IPS-18a (cell line): ENCODE measurements at regions not wholly inside any gene's neighbourhood (a gene's known extent, or its start where the extent isn't known, plus 50 kb on each side); places are given as distances from the start of the nearest gene placed in this dataset.

Experiments used
- H3K27ac ChIP-seq: one replicate; pipeline ENCODE4 v1.5.1; 2013; ENCODE audit warnings: low read length
- H3K27me3 ChIP-seq: one replicate; pipeline ENCODE4 v1.6.1; 2013; ENCODE audit warnings: mild to moderate bottlenecking, low read length; ENCODE audit not compliant: control insufficient read depth, insufficient read depth
- H3K36me3 ChIP-seq: one replicate; pipeline ENCODE4 v1.6.1; 2013; ENCODE audit warnings: low read depth, low read length; ENCODE audit not compliant: control insufficient read depth
- H3K4me1 ChIP-seq: one replicate; pipeline ENCODE4 v1.6.1; 2013; ENCODE audit warnings: low read depth, low read length; ENCODE audit not compliant: control insufficient read depth
- H3K4me3 ChIP-seq: one replicate; pipeline ENCODE4 v1.5.1; 2013; ENCODE audit warnings: low read length
- H3K9ac ChIP-seq: one replicate; pipeline ENCODE4 v1.6.1; 2013; ENCODE audit warnings: mild to moderate bottlenecking, low read length, moderate library complexity
- H3K9me3 ChIP-seq: one replicate; pipeline ENCODE4 v1.6.1; 2013; ENCODE audit warnings: low read depth, low read length; ENCODE audit not compliant: control insufficient read depth

DNA sequence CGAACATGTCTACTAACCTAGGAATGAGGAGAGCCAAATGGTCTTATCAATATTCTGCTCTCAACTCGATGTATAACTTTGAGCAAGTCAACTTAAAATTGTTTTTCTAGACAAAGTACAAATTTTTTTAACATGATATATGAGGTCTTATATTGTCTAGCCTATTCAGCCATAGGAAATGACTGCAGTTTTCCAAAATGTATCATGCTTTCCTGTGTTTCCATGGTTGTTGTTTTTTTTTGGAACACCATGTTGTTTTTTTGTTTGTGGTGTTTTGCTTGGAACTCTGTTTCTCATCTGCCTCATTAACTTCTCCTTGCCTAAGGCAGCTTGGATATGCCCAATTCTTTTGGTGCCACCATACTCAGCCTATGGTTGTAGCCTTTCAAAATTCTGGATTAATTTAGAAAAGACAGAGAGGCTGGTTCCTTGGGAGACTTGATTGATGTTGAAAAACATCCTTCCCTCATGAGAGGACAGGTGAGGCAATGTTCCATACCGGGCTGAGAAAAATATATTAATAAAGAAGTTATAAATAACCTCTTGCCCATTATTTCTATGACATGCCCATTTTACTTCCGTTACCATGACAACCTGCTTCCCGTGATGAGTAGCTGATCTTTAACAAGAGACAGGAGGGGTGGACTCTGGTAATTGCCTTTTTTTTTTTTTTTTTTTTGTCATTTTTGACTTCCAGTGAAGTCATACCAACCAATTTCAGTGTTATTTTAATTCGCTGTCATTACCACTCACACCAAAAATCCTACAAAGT lies 687.9 kb upstream of the GRM7 start:
- no peaks in the 10 kb centered on the region for H3K27me3 ChIP-seq
- no peaks in the 10 kb centered on the region for H3K4me1 ChIP-seq
- H3K9me3 ChIP-seq: no peaks in the 10 kb centered on the region
- no peak overlapping the region for H3K4me3 ChIP-seq
- H3K27ac ChIP-seq: no peak overlapping the region
- H3K9ac ChIP-seq: no peak overlapping the region
- H3K36me3 ChIP-seq: no peaks in the 10 kb centered on the region

DNA sequence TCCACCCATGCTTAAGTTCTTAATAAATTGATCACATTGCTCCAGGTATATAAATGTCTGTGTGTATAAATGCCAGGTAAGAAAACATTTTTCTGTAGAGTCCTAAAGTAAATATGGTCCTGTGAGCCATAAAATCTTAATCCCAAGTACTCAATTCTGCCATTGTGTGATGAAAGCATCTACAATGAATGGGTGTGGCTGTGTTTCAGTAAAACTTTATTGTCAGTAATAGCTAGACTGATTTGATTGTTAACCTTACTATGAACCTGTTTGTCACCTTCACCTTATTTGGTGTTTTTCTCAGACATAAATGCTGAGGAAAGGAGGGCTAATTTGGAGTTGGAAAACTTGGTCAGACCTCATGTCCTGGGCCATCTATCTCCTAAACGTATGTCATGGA lies 683.5 kb upstream of the GRM7 start:
- no peak overlapping the region for H3K4me3 ChIP-seq

DNA sequence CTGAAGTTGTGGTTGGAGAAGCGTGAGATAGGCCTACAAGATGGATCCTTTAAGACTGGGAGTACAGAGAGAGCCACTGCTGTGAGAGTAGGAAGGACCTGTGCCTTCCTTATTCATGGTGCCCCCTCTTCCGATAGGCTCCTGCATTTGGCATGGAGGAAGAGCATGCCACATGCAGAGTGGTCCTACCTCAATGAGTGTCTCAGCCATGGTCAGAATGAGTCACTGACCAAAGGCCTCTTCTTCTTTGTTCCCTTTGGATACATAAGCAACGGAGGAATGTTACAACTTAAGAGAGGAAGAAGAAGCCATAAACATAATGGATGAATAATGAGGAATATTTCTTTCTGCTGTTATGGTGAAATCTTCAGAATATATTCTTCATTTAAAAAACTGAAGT lies 681.2 kb upstream of the GRM7 start:
- no peaks in the 10 kb centered on the region for H3K36me3 ChIP-seq
- H3K4me3 ChIP-seq: no peak overlapping the region
- H3K4me1 ChIP-seq: peaks cover 10% of the 10 kb centered on the region
- no peaks in the 10 kb centered on the region for H3K27me3 ChIP-seq
- no peak overlapping the region for H3K27ac ChIP-seq
- H3K9ac ChIP-seq: no peak overlapping the region
- no peaks in the 10 kb centered on the region for H3K9me3 ChIP-seq

More for the DNA sequence above, 683.5 kb upstream of the GRM7 start:
- peaks cover 8% of the 10 kb centered on the region for H3K4me1 ChIP-seq
- H3K27me3 ChIP-seq: no peaks in the 10 kb centered on the region
- no peaks in the 10 kb centered on the region for H3K9me3 ChIP-seq
- no peaks in the 10 kb centered on the region for H3K36me3 ChIP-seq
- H3K27ac ChIP-seq: no peak overlapping the region
- no peak overlapping the region for H3K9ac ChIP-seq

DNA sequence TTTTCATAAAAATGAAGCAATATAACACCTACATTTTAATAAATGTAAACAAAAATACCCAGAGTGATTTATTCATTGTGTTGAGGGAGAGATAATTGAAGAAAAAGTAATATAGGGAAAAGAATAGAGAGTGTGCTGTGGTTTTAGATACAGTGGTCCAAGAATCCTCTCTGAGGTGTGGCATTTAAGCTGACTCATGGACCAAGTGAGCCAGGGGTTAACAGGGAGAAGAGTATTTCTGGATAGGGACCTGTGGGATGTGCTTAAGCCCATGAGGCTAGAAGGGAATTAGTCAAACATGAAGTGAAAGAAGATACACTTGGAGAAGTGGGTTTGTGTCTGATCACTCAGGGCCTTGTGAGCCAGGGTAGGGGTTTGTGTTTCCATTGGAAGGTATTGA lies 680.7 kb upstream of the GRM7 start:
- Histone ChIP-seq H3K36me3 (no peaks in the 10 kb centered on the region), H3K27ac (no peak overlapping the region), H3K27me3 (no peaks in the 10 kb centered on the region), H3K4me1 (peaks cover 10% of the 10 kb centered on the region), H3K4me3 (no peak overlapping the region), H3K9me3 (no peaks in the 10 kb centered on the region), H3K9ac (no peak overlapping the region)

DNA sequence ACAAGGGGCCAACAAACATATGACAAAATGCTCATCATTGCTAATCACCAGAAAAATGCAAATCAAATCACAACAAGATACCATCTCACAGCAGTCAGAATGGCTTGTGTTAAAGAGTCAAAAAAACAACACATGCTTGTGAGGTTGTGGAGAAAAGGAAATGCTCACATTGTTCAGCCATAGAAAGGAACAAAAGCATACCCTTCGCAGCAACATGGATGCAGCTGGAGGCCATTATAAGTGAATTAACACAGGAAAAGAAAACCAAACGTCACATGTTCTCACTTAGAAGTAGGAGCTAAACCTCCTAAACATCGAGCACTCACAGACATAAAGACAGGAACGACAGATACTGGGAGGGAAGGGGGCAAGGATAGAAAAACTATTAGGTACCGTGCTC lies 678.4 kb upstream of the GRM7 start:
- Histone ChIP-seq H3K27ac (no peak overlapping the region), H3K4me3 (no peak overlapping the region), H3K9ac (no peak overlapping the region), H3K4me1 (peaks cover 10% of the 10 kb centered on the region), H3K36me3 (no peaks in the 10 kb centered on the region), H3K27me3 (no peaks in the 10 kb centered on the region), H3K9me3 (no peaks in the 10 kb centered on the region)

DNA sequence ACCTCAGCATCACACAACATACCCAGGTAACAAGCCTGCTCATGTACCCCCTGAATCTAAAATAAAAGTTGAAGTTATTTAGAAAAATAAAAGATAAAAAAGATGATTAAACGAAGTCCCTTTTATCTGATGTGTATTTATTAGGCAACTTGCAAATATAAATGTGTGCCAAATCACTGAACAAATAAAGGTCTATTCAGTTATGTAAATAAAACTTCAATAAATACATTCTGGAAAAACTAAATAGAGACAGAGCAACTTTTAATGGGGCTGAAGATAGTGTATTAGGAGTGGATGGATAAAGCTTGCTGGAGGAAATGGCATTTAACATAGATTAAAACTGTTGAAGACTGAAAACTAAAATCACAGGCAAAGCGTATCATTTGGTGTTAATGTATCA lies 678.0 kb upstream of the GRM7 start:
- Histone ChIP-seq H3K9me3 (no peaks in the 10 kb centered on the region), H3K27ac (no peak overlapping the region), H3K4me1 (peaks cover 10% of the 10 kb centered on the region), H3K4me3 (no peak overlapping the region), H3K36me3 (no peaks in the 10 kb centered on the region), H3K27me3 (no peaks in the 10 kb centered on the region), H3K9ac (no peak overlapping the region)

DNA sequence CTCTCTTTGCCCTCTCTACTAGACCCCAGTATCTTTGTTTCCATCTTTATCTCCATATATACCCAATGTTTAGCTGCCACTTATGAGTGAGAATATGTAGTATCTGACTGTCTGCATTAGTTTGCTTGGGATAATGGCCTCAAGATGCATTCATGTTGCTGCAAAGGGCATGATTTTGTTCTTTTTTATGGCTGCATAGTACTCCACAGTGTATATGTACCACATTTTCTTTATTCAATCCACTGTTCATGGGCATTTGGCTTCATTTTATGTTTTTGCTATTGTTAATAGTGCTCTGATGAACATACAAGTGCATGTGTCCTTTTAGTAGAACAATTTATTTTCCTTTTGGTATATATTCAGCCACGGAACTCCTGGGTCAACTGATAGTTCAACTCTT lies 671.5 kb upstream of the GRM7 start:
- Histone ChIP-seq H3K9ac (no peak overlapping the region), H3K9me3 (no peaks in the 10 kb centered on the region), H3K4me1 (no peaks in the 10 kb centered on the region), H3K27me3 (no peaks in the 10 kb centered on the region), H3K36me3 (no peaks in the 10 kb centered on the region), H3K4me3 (no peak overlapping the region), H3K27ac (no peak overlapping the region)

DNA sequence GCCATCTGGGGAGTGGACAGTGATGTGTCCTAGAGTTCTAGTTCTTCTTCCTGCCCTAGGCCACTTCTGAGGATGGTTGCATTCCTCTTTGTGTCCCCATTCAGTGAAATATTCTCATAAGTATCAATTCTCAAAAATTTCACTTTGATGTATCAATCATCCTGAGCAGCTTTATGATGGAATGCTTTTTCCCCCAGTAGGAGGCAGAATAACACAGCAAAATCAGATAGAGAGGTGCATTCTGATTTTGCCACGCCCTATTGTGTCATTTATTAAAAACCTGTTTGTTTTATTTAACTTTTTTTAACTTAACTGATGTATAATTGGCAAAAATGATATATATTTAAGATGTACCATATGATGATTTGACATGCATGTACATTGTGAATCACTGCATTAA lies 656.0 kb upstream of the GRM7 start:
- no peaks in the 10 kb centered on the region for H3K4me1 ChIP-seq
- H3K9ac ChIP-seq: no peak overlapping the region
- no peaks in the 10 kb centered on the region for H3K9me3 ChIP-seq
- no peaks in the 10 kb centered on the region for H3K27me3 ChIP-seq
- no peak overlapping the region for H3K4me3 ChIP-seq
- H3K36me3 ChIP-seq: no peaks in the 10 kb centered on the region
- H3K27ac ChIP-seq: no peak overlapping the region

DNA sequence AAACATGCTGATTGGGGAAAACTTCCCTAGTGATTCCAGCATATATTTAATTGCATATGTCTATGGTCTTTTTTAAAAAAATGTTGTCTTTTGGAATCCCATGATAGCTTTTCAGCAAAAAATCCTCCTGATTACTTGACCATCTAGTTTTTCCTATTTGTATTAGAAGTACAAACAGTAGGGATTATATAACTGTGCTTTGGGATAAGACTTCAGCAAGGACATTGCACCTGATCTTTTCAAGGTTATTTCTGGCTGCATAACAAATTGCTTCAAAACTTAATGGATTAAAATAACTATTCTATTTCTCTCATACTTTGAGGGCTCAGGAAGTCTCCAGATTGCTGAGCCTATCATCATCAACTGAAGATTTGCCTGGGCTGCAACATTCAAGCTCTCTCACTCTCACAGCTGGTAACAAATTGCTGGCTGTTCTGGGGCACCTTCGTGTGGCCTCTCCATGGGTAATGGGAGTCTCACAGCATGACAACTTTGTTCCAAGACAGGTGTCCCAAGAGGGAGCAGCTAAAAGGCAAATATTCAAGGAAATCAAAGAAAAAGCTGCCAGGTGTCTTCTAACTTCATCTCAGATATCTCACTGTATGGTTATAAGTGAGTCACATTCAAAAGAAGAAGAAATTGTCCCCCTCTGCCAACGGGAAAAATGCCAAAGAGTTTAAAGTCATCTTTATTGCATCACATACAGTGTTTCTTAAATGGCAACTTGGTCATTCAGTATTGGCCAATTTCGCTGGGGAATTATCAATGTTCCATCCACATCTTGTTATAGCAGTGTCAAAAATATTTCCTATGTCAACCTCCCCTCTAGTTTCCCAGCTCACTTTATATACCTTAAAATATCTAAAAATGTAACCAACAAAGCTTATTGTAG lies 644.5 kb upstream of the GRM7 start:
- Histone ChIP-seq H3K9me3 (no peaks in the 10 kb centered on the region), H3K36me3 (no peaks in the 10 kb centered on the region), H3K9ac (no peak overlapping the region), H3K27me3 (no peaks in the 10 kb centered on the region), H3K27ac (no peak overlapping the region), H3K4me1 (peaks cover 8% of the 10 kb centered on the region), H3K4me3 (no peak overlapping the region)

DNA sequence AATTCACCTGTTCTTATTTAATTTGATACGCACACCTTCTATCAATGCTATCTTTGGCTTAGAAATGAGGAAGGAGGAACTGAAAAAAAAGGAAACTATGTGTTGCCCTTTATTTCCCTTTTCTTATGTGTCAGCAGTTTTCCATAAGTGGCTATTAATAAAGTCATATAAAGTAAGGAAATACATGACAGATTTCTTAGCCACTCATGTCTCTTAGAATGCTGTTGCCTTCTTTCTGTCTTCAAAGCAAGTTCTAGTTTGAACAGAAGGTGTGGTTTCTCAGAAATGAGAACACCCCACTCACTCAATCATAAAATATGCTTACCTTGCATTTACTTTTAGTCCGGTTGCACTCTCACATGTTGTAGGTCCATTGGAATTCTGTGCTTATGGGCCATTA lies 640.5 kb upstream of the GRM7 start:
- Histone ChIP-seq H3K9ac (no peak overlapping the region), H3K4me3 (no peak overlapping the region), H3K36me3 (no peaks in the 10 kb centered on the region), H3K4me1 (peaks cover 8% of the 10 kb centered on the region), H3K27ac (no peak overlapping the region), H3K9me3 (no peaks in the 10 kb centered on the region), H3K27me3 (no peaks in the 10 kb centered on the region)

DNA sequence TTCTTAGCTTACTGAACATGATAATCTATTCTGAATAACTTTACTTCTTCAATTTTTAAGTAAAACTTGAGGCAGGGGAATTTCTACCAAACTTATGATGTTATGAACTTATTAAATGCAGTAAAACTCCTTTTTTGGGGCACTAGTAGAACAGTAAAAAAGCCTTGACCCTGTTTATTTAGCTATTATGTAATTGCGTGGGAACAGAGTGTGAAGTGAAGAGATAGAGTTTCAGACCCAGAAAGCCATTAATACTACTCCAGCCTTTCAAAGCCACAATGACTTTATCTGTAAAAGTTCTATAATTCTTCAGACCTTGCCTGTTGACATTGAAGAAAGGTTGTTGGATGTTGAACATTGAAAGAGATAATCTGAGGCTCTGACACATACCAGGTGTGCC lies 638.8 kb upstream of the GRM7 start:
- no peaks in the 10 kb centered on the region for H3K36me3 ChIP-seq
- no peaks in the 10 kb centered on the region for H3K4me1 ChIP-seq
- no peaks in the 10 kb centered on the region for H3K27me3 ChIP-seq
- no peaks in the 10 kb centered on the region for H3K9me3 ChIP-seq
- H3K27ac ChIP-seq: no peak overlapping the region
- no peak overlapping the region for H3K4me3 ChIP-seq
- no peak overlapping the region for H3K9ac ChIP-seq

DNA sequence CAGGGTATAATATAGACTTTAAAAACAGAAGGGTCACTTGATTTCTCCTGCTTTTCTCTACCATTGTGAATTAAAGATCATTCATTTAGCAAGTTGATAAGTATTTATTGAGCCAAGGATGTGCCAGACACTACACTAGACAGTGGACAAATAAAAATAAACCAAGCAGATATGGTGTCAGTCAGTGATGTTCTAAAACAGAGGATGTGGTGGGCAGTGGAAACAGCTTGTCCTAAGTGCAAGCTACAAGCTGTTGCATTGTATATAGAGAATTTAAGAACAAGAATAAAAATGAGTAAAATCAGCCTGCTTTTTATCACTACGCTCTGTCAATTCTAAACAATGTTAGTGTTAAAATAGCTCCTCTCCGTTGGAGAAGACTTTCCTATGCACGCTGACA lies 637.3 kb upstream of the GRM7 start:
- Histone ChIP-seq H3K4me1 (no peaks in the 10 kb centered on the region), H3K9me3 (no peaks in the 10 kb centered on the region), H3K27me3 (no peaks in the 10 kb centered on the region), H3K36me3 (no peaks in the 10 kb centered on the region), H3K27ac (no peak overlapping the region), H3K9ac (no peak overlapping the region), H3K4me3 (no peak overlapping the region)
